Keratinocyte (primary cell): ENCODE measurements at regions not wholly inside any gene's neighbourhood (a gene's known extent, or its start where the extent isn't known, plus 50 kb on each side); places are given as distances from the start of the nearest gene placed in this dataset.

ENCODE experiments used
- DNase-seq: peaks from one replicate; pipeline ENCODE4 v3.0.0-alpha.2; 2011; ENCODE audit warnings: low read depth, missing footprints, low spot score
- FAIRE-seq: peaks from 2 replicates; lab custom pipeline; 2011; peaks lifted over from hg19 to GRCh38; lab: Jason Lieb, UNC
- H2AFZ ChIP-seq: 2 replicates; pipeline ENCODE4 v1.6.0; 2012; ENCODE audit warnings: low read length, control low read depth, inconsistent platforms; ENCODE audit not compliant: control insufficient read depth
- H3K27ac ChIP-seq: 2 replicates; pipeline ENCODE4 v1.5.1; 2011; ENCODE audit warnings: low read length; ENCODE audit not compliant: control insufficient read depth, insufficient read depth
- H3K27me3 ChIP-seq: 3 replicates; pipeline ENCODE4 v1.6.0; 2011; ENCODE audit warnings: low read length; ENCODE audit not compliant: control insufficient read depth, insufficient read depth; ENCODE audit errors: extremely low read depth
- H3K36me3 ChIP-seq, 2 experiments: 2 replicates in 1 of 2; 3 replicates in 1 of 2; pipeline ENCODE4 v1.5.1; 2011; ENCODE audit warnings: low read length in 2 of 2, mild to moderate bottlenecking in 1 of 2; ENCODE audit not compliant: control insufficient read depth in 2 of 2, insufficient read depth in 2 of 2; ENCODE audit errors: extremely low read depth in 1 of 2
- H3K4me1 ChIP-seq: 3 replicates; pipeline ENCODE4 v1.5.1; 2011; ENCODE audit warnings: low read length; ENCODE audit not compliant: control insufficient read depth, insufficient read depth; ENCODE audit errors: extremely low read depth
- H3K4me2 ChIP-seq: 3 replicates; pipeline ENCODE4 v1.6.0; 2011; ENCODE audit warnings: low read depth, low read length; ENCODE audit not compliant: control insufficient read depth, insufficient read depth; ENCODE audit errors: extremely low read depth
- H3K4me3 ChIP-seq, 3 experiments: fragments of 200-600 bp in 1 of 3; sonication (generic) in 1 of 3; 2 replicates in 2 of 3; 3 replicates in 1 of 3; pipeline ENCODE4 v1.5.1; 2011 to 2016; ENCODE audit warnings: low read length in 3 of 3, mild to moderate bottlenecking in 3 of 3, control low read depth in 2 of 3, inconsistent platforms in 1 of 3, low read depth in 1 of 3, mixed read lengths in 1 of 3, mixed run types in 1 of 3, moderate library complexity in 1 of 3; ENCODE audit not compliant: control insufficient read depth in 2 of 3, insufficient read depth in 2 of 3; ENCODE audit errors: extremely low read depth in 1 of 3
- H3K79me2 ChIP-seq: 2 replicates; pipeline ENCODE4 v1.6.0; 2012; ENCODE audit warnings: low read length; ENCODE audit not compliant: control insufficient read depth, insufficient read depth
- H3K9ac ChIP-seq: 3 replicates; pipeline ENCODE4 v1.6.0; 2011; ENCODE audit warnings: low read length; ENCODE audit not compliant: control insufficient read depth, insufficient read depth; ENCODE audit errors: extremely low read depth
- H3K9me1 ChIP-seq: 3 replicates; pipeline ENCODE4 v1.6.0; 2011; ENCODE audit warnings: low read length; ENCODE audit not compliant: control insufficient read depth, insufficient read depth; ENCODE audit errors: extremely low read depth
- H3K9me3 ChIP-seq: 2 replicates; pipeline ENCODE4 v1.5.1; 2012; ENCODE audit warnings: low read depth, low read length; ENCODE audit not compliant: control insufficient read depth
- H4K20me1 ChIP-seq: 3 replicates; pipeline ENCODE4 v1.6.0; 2011; ENCODE audit warnings: low read length; ENCODE audit not compliant: control insufficient read depth, insufficient read depth; ENCODE audit errors: extremely low read depth
- CTCF ChIP-seq, 3 experiments: IDR thresholded peaks in 1 of 3; conservative IDR thresholded peaks in 1 of 3; optimal IDR thresholded peaks in 1 of 3; 2 replicates in 2 of 3; 3 replicates in 1 of 3; pipeline versions ENCODE3 to v1.5.1; 2011; ENCODE audit warnings: low read length in 3 of 3, mild to moderate bottlenecking in 3 of 3, moderate library complexity in 2 of 3, control low read depth in 1 of 3, inconsistent platforms in 1 of 3; ENCODE audit not compliant: insufficient read depth in 2 of 3; ENCODE audit errors: extremely low read depth in 1 of 3
- EZH2 ChIP-seq: IDR thresholded peaks from one replicate; pipeline ENCODE4 v1.6.1; 2012; ENCODE audit warnings: inconsistent platforms, mild to moderate bottlenecking, low read length, moderate library complexity
- dilution Hi-C: fragments of 300-500 bp; cut with MboI; formaldehyde crosslinking; loops from one replicate; pipeline ENCODE4 v1.7.0; 2020; ENCODE audit warnings: low sequenced_read_pairs; ENCODE audit not compliant: extremely low pct_ligation_motif_present

DNA sequence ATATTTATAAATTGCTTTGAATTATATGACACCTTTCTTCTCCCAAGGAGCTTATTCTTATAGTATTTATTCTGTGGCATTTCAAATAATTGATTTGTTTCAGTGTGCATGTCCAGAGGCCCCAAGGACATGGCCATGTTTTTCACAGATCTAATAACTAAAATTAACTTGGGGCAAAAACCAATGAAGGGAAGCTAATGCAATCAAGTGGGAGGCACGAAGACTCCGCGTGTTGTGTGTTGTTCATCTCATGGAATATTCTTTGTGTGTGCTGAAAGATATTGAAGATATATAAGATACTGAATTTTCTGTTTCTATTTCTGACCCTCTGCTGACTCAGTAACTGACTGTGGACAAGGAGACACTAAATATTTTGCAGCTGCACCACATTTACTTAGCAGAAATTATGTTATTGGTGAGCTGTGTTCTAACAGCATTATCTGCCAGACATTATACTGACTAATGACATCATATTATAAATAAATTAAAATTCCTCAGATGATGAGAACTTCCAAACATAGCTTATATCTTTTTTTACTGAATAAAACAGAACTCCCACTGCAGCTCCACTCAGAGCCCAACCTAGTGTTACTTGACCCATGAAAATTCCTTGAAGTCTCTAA, 519.3 kb upstream of the CXADR start:
- Histone ChIP-seq H3K27ac (no peak overlapping the region), H3K9me3 (no peaks in the 10 kb centered on the region), H3K9ac (no peak overlapping the region), H3K4me2 (no peak overlapping the region), H3K36me3 (no peaks in the 10 kb centered on the region), H3K27me3 (no peaks in the 10 kb centered on the region), H3K79me2 (no peaks in the 10 kb centered on the region), H2AFZ (no peak overlapping the region), H3K9me1 (no peaks in the 10 kb centered on the region), H3K4me3 (no peak overlapping the region), H4K20me1 (no peaks in the 10 kb centered on the region), H3K4me1 (no peaks in the 10 kb centered on the region)
- dilution Hi-C loops = no loop called here
- FAIRE-seq (no peak), DNase-seq (no peak)
- no peak for TF ChIP-seq EZH2
- TF ChIP-seq CTCF (optimal IDR thresholded peaks at IDR 0.05 in 1 of 3, IDR thresholded peaks at IDR 0.05 in 1 of 3, conservative IDR thresholded peaks at IDR 0.05 in 1 of 3; ENCODE audit: extremely low read depth in 1 of 3, insufficient read depth in 2 of 3, low read length in 3 of 3) = no peak

DNA sequence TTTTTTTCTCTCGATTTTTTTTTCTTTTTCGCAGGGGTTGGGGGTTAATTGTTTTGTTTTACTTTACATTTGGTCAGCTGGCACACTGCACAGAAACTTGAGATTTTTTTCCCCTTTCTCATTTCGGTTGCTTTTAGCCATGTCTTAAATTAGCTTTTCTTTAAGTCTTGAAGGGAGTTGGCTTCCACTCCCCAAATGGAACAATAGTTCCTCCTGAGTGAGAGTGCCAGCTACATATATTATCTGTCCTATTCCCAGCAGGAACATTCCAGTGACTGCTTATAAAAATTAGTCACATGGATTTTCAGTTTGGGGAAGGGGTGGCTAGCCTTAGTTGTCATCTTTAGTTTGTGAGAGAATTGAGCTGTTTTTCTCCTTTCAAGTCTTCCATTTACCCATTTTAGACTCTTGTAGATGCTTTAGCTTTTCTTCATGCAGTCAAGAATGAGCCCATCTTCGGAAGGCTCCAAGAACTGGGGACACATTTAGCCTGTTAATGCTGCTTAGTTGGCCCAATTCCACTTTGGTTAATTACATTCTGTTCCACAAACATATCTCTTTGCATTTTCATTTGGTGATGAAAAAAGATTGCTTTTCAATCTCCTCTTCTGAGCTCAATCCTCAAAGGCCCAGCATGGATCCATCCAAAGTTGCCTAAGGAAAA, 510.1 kb upstream of the CXADR start:
- DNase-seq = no peak
- no peak for FAIRE-seq
- Histone ChIP-seq H3K9ac (no peak overlapping the region), H3K79me2 (no peaks in the 10 kb centered on the region), H3K9me3 (no peaks in the 10 kb centered on the region), H4K20me1 (no peaks in the 10 kb centered on the region), H3K4me2 (no peak overlapping the region), H3K9me1 (no peaks in the 10 kb centered on the region), H2AFZ (peak overlapping the region; percentile 25), H3K4me1 (peaks cover 16% of the 10 kb centered on the region), H3K27ac (no peak overlapping the region), H3K4me3 (no peak overlapping the region), H3K36me3 (no peaks in the 10 kb centered on the region), H3K27me3 (no peaks in the 10 kb centered on the region)
- dilution Hi-C loops = no loop called here
- no peak for TF ChIP-seq CTCF (optimal IDR thresholded peaks at IDR 0.05 in 1 of 3, IDR thresholded peaks at IDR 0.05 in 1 of 3, conservative IDR thresholded peaks at IDR 0.05 in 1 of 3; ENCODE audit: extremely low read depth in 1 of 3, insufficient read depth in 2 of 3, low read length in 3 of 3)
- TF ChIP-seq EZH2 = no peak
